ENCODE measurements at regions not wholly inside any gene's neighbourhood (a gene's known extent, or its start where the extent isn't known, plus 50 kb on each side); places are given as distances from the start of the nearest gene placed in this dataset.
A peak's percentile ranks its signal among the peaks of the same experiment; 100 is the strongest.

DNA sequence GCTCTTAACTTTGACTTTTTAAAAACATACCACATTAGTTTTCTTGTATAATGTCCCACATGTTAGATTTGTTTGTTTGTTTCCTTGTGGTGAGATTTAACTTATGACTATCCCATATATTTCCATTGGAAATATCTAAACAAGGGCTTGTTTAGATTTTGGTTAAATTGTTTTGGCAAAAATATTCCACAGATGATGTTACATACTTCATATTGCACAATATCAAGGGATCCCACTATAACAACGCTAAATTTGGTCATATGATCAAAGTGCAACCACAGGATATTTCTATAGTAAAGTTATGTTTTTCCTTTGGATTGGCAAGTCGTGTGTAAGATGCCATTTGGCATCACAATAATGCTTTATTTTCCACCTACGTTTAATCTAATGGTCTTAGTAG is 396.7 kb downstream of the TGFB2 start:
- DNase-seq (ENCODE audit: extremely low read depth in 1 of 11, low read depth in 9 of 11, low spot score in 4 of 11) = no peak

DNA sequence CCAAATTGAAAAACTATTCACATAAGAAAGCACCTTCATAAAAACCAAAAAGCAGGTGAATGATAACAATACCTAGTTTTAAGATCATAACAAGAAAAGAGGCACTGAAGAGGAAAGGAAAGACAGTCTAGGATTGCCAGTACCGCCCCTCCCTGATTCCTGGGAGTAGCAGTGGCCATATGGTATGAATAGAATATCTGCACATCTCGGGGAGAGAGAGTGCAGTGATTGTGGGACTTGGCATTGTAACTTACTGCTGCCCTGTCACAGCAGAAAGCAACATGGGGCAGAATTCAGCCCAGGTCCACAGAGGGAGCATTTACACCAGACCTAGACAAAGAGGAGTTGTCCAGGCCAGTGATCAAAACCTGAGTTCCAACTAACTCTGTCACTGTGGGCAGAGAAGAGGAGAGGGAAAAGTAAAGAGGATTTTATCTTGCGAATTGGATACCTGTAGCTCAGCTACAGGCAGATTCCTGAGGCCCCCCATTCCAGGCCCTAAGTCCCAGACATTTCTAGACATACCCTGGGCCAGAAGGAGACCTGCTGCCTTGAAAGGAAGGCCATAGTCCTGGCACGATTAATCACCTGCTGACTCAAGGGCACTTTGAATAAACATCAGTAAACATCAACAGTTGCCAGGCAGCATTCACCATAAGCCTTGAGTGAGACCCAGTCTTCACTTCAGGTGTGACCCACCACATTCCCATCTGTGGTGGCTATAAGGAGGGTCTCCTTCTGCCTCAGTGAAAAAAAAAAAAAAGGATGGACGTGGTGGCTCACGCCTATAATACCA is 397.5 kb downstream of the TGFB2 start:
- no peak for DNase-seq (ENCODE audit: extremely low read depth in 1 of 11, low read depth in 9 of 11, low spot score in 4 of 11)

DNA sequence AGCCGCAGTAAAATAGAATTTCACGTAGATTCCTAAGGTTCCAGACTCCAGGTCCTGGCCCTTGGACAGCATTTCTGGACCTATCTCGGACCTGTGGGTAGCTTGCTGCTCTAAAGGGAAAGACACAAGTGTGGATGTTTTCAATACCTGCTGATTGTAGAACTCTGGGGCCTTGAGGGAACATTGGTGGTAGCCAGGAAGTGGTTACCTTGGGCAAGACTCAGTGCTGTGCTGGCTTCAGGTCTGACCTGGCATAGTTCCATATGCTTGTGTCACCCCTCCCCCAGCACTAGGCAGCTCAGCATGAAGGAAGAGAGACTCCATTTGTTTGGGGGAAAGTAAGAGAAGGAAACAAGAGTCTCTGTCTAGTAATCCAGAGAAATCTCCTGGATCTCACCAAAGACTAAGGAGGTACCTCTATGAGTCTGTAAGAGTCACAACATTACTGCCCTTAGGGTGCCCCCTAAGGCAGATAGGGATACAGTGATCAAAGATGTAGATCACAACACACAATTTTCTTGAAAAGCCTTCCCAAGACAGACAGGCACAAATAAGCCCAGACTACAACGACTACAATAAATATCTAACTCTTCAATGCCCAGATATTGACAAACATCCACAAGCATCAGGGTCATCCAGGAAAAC is 398.8 kb downstream of the TGFB2 start:
- no peak for DNase-seq (ENCODE audit: extremely low read depth in 1 of 11, low read depth in 9 of 11, low spot score in 4 of 11)

DNA sequence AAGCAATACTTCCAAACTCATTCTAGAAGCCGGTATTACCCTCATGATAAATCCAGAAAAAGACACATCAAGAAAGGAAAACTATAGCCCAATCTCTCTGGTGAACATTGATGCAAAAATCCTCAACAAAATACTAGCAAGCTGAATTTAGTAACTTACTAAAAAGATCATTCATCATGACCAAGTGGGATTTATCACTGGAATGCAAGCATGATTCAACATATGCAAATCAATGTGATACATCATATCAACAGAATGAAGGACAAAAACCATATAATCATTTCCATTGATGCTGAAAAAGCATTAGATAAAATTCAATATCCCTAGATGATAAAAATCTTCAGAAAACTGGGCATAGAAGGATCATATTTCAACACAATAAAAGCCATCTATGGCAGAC is 402.9 kb downstream of the TGFB2 start:
- DNase-seq (ENCODE audit: extremely low read depth in 1 of 11, low read depth in 9 of 11, low spot score in 4 of 11) = no peak

DNA sequence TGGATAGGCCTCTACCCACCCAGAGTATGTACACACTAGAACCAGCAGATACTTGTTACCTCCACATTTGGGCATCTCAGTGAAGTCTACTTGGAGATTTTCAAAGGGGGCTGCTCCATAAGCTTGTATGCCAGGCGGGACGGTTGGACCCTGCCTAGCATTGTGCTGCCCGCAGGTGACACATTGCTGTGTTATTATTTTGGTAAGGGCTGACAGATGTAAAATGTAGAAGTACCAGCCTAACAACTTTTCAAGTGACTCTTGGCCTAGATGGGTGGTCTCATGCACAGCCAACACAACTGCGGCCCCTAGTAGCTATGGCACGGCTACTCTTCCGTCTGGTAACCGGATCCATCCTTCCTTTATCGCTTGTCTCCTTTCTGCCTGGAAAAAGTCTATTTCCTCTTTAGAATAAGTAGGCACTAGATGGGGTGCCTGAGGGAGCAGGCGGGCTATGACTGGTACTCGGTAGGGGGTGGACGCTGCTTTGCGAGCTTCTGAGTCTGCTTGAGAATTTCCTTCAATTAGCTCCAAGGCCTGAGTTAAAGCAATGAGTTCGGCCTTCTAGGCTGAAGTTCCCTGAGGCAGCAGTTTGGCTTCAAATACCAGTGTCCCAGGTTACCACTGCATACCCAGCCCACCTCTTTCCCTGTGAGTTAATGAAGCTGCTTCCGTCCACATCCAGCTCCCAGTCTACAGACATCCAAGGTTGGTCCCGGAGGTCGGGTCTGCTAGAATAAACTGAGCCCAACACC is 405.3 kb downstream of the TGFB2 start:
- no peak for DNase-seq (ENCODE audit: extremely low read depth in 1 of 11, low read depth in 9 of 11, low spot score in 4 of 11)

DNA sequence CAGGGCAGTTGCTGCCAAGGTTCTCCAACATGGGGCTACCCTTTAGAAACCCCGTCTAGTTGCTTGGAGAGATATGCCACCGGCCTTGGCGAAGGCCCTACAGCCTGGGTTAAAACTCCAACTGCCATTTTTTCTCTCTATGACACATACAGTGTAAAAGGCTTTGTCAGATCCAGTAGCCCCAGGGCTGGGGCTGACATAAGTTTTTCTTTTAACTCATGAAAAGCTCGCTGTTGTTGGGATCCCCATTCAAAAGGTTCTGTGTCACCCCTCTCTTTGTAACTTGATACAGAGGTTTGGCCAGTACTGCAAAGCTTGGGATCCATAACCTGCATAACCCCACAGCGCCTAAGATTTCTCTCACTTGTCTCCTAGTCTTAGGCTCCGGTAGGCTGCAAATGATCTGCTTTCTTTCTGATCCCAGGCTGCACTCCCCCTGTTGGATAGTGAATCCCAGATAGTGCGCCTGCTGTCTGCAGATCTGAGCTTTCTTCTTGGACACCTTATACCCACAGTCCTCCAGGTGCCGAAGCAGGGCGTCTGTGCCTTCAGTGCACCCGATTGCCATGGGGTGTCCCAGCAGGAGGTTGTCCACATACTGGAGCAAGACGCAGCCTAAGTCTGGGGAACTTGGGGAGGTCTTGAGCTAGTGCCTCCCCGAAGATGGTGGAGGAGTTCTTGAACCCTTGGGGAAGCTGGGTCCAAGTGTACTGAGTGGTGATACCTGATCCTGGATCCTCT is 406.2 kb downstream of the TGFB2 start:
- no peak for DNase-seq (ENCODE audit: extremely low read depth in 1 of 11, low read depth in 9 of 11, low spot score in 4 of 11)

DNA sequence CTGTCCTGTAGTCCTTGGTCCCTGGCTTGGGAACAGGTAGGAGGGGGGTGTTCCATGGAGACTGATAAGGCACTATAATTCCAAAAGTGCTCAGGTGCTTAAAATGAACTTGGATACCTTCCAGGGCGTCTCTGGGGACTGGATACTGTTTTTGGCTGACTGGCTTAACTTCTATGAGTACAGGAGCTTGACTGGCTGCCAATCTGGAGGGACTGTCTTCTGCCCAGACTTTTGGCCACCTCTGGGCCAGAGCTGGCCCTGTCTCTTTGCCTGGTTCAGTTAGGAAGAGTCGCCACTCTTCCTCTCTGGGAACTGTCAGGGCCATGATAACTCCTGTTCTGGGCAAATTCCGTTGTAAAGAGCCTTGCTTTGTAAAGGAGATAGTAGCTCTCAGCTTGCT is 407.0 kb downstream of the TGFB2 start:
- DNase-seq (ENCODE audit: extremely low read depth in 1 of 11, low read depth in 9 of 11, low spot score in 4 of 11) = no peak

DNA sequence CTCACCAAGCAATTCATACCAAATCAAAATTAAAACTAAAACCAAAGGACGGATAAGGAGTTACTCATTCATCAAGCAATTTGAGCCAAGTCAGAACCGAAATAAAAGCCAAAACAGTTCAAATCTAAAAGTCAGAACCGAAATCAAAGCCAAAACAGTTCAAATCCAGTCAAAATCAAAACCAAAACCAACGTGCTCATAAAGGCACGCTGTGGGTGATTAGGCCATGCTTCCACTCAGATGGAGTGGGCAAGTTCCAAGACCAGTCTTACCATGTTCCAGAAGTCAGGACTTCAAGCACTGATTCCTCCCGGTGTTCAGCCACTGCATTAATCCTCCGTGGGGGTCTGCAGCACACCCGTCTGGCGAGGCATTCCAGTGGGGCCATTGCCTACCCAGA is 409.3 kb downstream of the TGFB2 start:
- no peak for DNase-seq (ENCODE audit: extremely low read depth in 1 of 11, low read depth in 9 of 11, low spot score in 4 of 11)

DNA sequence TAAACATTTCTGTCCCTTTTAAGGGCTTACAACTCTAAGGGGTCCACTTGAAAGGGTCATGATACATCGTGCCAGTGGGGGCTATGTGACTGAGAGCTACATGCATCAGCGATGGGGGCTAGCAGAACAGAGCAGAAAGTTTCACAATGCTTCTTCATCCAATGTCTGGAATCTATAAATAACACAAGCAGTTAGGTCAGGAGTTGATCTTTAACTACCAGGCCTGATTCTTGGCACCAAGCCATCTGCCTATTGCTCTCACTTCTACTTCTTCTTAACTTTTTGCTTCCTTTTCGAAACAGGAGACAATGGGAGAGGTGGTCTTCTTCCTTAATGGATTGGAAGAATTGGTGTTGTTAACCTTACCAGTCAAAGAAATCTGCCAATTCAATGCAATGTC is 410.0 kb downstream of the TGFB2 start:
- DNase-seq (ENCODE audit: extremely low read depth in 1 of 11, low read depth in 9 of 11, low spot score in 4 of 11) = no peak

DNA sequence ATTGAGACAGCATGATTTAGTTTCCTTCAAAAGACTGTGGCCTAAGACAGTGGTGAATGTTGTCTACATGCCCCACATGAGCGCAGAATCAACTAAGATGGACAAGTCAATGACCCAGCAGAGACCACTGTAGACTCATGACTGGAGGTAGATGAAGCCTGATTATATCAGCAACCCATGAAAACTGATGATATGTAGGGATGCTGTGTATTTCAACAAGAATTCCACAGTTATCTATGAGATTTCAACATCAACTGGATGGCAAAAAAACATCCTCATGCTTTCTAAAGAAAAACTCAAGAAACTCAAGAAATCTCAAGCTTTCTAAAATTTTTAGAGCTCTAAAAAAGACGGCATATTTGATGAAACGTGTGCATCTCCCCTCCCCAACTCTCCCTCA is 413.9 kb upstream of the LYPLAL1 start:
- no peak for DNase-seq (ENCODE audit: extremely low read depth in 1 of 11, low read depth in 9 of 11, low spot score in 4 of 11)

DNA sequence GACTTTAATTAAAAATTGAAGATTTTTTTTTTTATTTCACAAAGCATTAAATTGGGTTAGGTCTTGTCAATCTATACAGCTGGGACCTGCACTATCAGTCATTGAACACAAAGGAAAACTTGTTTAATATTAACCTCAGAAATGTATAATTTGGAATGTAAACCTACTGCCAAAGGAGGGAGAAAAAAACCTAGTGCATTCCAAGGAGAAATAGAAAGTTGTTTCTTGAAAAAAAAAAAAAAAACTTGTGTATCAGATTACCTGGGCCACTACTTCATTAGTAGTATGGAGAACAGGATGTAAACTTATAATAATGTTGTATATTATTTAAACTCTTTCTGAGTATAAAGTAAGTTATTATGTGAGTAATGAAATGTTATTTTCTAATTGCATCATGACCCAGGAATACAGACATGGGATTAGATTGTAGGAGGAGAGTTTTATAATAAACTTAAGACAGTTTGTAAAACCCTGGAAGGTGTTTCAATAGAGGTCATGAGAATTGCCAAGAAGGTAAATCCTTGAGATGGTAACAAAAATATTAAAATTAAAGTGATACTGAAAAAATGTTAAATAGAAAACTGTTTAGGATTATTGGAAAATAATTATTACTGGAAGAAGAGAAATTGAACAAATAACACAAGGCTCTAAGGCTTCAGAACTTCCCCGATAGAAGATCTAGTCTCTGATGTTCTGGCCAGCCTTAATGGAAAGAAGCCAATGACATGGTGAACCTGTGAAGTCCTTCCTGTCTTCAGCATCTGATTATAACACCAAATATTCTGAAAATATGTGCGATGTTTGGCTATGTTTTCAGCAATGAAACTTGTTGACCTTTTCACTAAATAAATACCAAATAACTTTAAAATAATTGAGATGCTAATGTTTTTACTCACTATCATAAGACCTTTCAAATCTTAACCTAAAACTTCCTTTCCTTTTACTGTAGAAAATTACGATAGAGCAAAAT is 412.8 kb upstream of the LYPLAL1 start:
- DNase-seq (ENCODE audit: extremely low read depth in 1 of 11, low read depth in 9 of 11, low spot score in 4 of 11) = no peak

DNA sequence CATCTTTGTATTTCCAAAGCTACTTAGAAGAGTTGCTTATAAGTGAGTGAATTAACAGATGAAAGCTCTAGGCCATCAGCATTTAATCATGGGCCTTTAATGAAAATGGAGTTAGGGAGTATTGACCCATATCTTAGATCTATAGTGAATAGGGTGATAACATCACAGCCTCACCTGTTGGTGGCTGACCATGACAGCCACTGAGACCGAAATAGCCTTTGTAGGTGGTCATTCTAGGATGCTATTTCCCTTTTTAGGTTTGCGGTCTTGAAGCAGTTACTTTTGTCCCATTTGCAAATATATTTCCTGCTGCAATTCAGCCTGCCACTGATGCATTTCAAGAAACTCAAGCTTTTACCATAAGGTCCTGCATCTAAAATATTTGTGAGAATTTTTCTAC is 410.1 kb upstream of the LYPLAL1 start:
- no peak for DNase-seq (ENCODE audit: extremely low read depth in 1 of 11, low read depth in 9 of 11, low spot score in 4 of 11)

DNA sequence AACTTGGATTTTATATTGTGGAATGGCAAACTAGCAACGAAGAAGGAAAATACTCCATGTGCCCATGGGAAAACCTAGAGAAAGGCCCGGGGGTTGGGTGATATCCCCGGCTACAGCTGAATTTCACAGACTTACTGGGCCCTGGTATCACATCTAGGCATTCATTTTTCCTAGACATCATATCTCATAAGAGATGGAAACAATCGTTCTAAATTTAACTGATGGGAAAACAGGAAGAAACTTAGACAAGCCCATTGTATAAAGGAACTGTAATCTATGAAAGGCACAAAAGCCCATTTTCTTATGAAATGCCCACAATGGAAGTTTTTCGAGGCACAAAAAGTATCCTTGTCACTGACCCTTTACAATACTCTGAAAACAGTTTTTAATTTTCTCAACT is 407.9 kb upstream of the LYPLAL1 start:
- no peak for DNase-seq (ENCODE audit: extremely low read depth in 1 of 11, low read depth in 9 of 11, low spot score in 4 of 11)

DNA sequence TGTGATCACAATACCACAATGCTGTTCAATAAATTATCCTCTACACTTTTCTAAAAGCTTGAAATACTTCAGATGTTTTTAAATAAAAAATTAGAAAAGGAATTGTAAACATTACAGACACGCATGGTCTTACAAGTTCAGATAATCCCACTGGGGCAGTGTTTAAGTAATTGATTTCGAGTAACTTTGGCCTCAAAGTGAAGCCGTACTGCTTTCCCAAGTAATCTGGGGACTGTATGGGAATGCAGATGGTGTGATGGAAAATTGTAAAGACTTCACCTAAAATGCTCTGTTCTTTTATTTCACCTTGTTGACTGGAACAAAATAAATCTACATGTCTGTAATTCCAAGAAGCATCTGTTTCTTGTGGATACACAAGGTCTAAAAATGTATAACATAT is 401.7 kb upstream of the LYPLAL1 start:
- no peak for DNase-seq (ENCODE audit: extremely low read depth in 1 of 11, low read depth in 9 of 11, low spot score in 4 of 11)

DNA sequence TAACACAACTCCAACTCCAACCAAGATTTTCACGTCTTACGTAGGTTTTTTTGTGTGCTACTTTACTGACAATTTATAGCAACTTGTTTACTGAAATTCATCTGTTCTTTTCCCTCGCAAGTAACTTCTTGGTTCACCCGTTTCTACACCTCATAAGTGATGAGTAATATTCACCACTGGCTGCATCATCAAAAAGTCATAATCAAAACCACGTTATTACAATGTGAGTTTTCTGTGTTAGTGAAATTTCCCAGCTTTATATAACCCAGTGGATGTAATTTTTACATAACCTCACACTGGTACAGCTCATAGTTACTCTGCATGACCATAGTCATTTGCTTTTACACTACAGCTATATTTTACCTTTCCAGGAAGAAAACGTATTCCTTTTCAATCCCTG is 401.1 kb upstream of the LYPLAL1 start:
- DNase-seq (ENCODE audit: extremely low read depth in 1 of 11, low read depth in 9 of 11, low spot score in 4 of 11) = no peak

DNA sequence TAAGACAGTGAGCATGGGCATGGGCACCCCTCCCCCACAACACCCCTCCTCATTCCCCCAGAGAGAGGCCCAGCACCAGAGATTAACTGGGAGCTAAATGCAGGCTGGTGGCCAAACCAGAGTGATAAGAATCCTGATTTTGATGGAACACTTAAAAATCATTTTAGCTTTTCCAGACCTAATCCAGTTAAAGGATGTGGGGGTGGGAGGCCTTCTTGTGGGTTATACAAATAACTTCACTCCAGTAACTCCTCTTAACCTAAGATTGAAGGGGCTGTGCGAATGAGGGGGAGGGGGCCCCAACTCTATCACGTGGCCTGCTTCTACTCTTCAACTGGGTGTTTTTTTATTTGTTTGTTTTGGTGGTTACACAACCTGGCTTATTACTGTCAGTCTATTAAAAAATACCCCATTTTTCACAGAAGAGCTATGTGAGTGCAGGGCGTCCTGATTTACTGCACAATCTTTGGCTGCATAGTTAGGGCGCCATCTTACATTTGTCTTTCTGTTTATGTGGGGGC is 398.1 kb upstream of the LYPLAL1 start:
- peak in 6 of 11 donors; percentile 9 to 45 (median 33) for DNase-seq (ENCODE audit: extremely low read depth in 1 of 11, low read depth in 9 of 11, low spot score in 4 of 11)

DNA sequence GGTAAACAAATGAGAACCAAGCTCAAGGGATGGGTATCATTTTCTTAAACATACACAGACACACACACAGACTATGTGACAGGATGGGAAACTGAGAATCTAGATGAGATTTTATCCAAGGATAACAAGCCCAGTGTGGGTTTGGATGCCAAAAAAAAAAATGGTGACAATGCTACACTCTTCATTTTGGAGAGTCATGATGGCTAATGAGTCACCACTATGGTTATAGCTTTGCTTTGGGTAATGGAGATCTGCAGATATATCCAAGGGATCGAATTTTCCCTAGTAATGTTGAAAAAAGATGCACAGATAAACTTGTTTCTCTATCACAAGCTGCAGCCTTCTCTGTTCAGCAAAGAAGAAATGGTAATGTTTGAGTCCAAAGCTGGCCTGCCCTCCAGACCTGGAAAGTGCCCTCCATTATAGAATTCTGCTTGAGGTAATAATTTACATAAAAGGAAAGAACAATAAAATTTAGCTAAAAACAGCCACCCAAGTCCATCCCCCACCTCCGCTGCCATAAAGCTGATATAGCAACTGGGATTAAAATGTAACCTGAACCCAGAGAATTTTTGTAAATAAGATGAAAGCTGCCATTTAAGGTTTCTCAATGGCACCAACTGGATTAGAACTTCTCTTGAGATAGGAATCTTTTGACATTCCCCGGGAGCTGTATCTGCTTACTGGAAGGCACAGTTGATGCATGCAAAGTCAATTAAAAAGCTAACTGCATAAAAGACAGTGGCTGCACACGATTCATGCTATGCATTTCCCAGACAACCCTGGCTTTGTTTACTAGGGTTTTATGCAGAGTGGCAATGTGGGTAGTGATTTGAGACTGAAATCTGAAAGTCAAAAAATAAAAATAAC is 395.2 kb upstream of the LYPLAL1 start:
- no peak for DNase-seq (ENCODE audit: extremely low read depth in 1 of 11, low read depth in 9 of 11, low spot score in 4 of 11)
